GM21529 (cell line): ENCODE measurements at regions not wholly inside any gene's neighbourhood (a gene's known extent, or its start where the extent isn't known, plus 50 kb on each side); places are given as distances from the start of the nearest gene placed in this dataset.
"Not testable (repeated sequence)": the region's sequence is repeated elsewhere in the genome, so short reads cannot be mapped to it uniquely, and the experiment has no call there.

Experiments
- ATAC-seq: cut with Tn5 transposase; IDR thresholded peaks from one replicate; pipeline ENCODE4 v1.9.1; 2021; ENCODE audit not compliant: unreplicated experiment

DNA sequence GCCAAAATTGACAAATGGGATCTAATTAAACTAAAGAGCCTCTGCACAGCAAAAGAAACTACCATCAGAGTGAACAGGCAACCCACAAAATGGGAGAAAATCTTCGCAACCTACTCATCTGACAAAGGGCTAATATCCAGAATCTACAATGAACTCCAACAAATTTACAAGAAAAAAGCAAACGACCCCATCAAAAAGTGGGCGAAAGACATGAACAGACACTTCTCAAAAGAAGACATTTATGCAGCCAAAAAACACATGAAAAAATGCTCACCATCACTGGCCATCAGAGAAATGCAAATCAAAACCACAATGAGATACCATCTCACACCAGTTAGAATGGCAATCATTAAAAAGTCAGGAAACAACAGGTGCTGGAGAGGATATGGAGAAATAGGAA lies 261.4 kb upstream of the HNRNPA3 start:
- not testable (repeated sequence) for ATAC-seq

DNA sequence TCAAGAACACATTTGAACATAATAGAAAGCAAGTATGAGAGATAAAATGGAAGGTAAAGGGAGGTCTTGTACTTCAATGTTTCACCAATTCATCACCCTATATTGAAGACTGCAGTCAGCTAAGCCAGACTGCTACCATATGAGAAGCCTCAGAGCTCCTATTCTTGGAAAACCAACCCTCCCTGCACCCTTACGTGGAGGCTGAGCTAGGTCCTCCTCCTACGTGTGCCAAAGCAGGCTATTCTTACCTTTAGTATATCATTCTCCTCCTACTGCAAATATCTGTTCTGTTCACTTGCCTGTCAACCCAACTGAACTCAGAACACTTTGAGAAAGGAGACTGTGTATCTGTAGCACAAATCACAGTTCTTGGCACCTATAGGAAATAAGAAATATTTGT lies 255.8 kb upstream of the HNRNPA3 start:
- no peak for ATAC-seq

DNA sequence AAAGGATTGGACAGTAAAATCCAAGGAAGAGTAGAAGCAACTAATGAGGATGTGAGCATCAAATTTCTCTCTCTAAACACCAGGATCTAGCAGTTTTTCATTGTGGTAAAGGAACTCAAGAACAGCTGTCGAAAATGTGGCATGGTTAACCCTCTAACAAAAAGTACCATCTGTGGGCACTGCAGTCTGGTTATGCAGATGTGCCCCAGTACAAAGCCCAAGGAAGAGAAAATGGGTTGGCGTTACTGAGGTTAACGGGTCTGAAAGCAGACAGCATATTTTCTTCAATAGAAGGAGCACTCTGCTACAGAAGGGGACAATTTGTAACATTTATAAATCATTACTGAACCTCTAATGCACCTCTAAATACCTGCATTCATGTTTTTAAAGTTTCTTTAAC lies 253.0 kb upstream of the HNRNPA3 start:
- no peak for ATAC-seq

DNA sequence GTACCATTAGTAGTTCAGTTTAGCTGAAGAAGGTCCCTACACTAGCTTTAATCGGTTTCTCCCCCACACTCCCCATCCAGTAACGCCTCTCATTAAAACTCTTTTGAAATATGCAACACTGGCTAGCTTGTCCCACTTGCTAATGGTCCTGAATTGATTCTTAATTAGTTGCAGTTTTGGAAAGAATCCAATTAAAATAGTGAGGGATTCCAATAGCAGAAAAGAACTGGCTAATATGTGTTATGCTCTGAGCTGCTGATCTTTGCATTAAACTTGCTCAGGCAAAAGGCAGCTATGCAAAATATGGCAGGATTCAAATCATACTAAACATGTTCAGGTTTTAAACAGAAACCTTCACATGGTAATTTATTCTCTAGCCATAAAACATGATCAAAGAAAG lies 252.5 kb upstream of the HNRNPA3 start:
- ATAC-seq: no peak

DNA sequence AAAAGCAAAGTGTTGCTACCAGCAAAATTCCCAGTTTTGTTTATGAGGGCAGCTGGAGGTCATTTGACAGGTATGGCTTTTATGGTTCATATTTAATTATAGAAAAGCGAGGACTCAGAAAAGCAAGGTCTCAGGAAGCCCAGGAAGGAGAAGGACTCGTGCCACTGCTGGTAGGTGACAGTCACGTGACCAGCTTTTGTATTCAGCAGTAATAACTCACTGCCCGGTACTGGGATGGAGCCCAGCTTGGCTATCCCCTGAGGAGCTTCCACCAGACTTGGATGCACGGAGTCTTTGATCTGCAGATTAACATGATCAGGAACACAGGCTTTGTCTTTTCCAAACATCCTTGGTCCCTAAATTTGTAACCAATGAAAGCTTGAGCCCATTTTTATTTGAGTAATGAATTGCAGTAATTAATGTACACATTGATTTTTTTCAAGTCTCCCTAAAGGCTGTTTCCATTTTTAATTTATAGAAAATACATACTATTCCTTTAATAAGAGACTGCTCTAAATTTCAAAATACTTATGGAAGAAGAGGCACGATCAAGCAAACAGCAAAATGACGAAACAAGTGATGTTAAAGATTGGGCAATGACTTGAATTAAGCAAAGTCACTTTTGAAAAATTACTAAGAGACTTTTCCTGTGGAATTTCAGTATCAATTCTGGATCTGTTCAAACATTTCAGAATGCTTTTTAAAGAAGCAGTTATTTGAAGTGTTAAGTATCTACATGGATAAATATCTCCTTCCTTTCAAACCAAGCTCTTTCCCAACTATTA lies 251.7 kb upstream of the HNRNPA3 start:
- no peak for ATAC-seq

DNA sequence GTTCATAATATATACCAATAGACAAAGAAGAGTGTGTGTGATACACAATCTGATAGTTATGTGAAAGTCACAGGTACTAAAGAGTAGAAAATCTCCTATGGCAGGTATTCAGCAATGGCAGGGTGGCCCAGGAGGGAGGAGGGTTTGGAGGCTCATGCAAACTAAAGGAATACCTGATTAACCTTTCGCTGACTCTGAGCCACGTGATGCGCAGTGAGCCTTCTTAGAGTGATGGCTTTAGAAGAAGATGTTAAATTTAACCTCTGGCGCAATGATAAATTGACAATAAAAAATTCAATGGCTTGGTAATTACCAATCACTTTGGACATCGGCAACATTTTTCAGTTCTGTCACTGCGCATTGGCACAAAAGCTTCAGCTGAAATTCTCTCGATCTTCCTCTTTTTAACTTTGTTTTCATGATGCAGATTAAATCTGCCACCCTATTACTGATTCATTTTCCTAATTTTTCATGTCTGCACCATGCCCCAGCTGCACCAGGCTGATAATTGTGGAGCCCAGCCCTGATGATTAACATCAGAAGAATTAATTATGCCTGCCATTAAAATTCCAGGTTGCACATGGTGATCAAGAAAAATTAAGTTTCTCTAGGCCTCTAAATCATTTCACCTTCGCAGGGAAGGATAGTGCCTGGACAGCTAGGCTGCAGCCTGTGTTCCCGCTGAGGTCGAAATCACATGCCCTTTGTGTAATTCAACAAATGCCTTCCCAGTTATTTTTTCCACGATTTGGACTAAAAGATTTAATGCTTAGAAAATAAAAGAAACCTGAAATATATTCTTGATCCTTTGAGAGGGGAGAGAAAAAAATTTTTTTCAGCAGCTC lies 250.6 kb upstream of the HNRNPA3 start:
- ATAC-seq: no peak

DNA sequence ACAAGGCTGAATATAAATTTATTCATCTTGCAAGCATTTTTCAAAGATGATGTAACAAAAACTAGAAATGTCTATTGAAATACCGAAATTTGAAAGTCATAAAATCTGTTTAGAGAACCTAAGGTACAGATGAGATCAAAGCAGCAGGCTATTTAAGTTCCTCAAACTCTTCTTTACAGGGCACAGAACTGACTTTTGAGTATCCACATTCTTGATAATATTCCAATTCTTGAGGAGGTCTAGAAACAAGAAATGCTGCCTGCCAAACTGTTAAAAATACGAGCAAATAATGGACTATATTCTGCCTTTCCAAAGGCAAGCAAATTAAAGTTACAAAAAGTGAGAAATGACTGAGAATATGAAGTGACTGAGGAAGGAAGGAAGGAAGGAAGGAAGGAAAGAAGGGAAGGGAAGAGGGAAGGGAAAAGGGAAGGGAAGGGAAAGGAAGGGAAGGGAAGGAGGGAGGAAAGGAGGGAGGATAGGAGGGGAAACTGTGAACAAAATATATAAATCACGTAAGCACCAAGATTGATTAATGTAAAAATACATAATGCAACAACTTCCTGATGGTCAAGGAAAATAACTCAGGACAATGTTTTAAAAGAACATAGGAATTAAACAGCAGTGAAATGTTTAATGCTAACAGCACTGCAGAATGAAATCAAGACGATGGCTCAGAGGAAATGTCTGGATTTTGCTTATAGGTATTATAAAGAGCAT lies 248.9 kb upstream of the HNRNPA3 start:
- no peak for ATAC-seq

DNA sequence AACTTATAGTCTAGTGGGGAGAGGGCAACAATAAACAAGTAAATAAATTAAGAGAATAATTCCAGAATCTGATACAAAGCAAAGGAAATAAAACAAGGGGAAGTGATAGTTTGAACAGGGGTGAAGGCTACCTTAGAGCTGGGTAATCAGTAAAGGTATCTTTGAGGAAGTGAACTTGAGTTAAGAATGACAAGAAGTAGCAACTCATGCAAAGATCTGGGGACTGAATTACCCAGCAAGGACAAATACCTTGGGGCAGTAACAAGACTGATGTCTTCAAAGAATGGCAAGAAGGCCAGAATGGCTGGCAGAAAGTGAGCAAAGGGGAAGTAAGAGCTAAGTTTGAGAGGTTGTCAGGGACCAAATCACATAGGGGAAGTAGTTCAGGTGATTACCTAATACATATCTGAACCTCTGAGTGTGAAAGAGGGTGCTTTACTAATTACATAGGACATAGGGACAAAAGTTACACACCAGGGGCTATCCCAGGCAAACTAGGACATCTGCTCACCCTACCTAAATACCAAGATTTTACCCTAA lies 244.6 kb upstream of the HNRNPA3 start:
- no peak for ATAC-seq

DNA sequence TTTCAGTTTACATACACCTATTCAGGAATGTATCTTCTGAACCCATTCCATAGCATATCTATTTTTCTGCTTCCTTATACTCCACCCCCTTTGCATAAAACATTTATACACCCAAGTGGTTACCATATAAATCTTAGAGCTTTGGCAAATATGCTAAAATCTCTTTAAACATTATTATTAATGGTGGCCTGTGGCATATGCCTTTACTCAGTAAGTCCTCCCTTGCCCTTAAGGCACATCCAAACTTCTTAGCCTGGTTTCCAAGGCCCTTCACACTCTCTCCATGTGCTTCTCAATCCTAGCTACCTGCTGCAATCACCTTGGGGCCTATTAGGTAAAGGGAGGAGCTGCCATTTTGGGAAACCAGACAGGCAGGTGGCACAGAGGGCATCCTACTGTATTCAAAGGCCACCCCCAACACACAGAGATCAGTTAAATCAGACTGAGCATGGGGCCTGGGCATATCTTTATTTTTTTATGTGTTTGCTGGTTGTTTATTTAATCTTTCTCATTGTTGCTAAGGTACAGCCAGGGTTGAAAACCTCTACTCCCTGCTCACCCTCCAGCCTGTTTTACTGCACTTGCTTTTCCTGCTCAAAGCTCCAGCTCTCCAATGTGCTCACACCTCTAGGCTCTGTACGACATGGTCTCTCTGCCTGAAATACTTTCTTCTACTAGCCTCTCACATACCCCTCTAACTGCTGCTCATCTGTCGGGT lies 242.8 kb upstream of the HNRNPA3 start:
- no peak for ATAC-seq

DNA sequence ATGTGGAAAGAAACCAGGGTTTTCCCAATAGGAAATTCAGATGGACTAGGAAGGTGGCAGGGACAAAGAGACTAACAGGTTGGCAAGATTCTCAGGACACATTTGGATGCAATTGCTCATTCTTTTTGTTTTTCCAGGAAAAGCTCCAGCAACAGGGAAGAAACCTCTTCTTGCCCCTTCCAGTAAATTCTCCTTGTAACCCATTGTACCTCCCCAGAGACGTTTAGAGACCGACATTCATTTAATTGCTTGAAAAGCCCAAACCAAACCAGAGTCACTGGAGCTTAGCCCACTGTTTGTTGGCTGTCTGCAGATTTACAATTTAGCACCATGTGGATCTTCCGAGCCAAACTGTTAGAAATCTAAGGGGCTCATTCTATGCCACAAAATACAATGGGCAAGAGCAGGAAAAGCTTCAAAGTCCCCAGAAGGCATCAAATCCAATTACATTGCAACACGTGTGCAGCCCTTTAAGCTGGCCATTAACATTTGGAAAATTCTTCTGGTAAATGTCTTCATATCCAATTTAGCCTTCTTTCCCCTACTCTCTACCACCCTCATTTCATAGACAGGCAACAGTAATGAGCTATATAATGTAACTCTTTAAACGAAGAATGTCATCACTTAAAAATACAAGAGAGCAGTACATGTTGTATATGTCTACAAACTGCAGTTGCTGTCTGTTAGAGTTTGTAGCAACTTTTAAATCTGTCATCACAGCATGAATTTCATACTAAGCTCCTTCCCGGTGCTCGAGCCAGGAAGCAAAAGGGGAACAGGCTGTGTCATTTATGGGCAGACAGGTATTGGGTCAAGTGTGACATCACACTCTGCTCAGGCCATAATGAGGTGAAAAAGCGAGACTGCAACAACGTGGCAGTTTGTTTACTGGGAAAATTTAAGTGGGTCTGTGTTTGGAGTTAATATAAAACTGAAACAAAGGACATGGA lies 235.6 kb upstream of the HNRNPA3 start:
- ATAC-seq: no peak

DNA sequence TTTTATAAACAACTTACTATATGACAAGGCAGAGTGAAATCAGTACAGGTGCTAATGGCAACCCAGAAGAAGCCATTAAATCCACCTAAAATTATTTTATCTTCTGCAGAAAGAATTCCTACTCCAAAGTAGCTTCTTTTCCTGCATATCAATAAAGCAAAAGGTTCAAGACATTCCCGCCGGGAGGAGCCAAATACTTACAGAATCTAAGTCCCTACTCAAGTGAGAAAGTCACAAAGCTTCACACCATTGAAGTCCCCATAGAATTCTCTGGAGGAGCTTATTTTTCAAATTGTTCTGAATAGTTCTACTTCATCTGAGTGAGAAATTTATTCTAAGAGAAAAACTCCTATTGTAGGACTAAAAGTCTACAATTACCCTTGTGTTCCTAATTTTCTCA lies 233.7 kb upstream of the HNRNPA3 start:
- ATAC-seq: no peak

DNA sequence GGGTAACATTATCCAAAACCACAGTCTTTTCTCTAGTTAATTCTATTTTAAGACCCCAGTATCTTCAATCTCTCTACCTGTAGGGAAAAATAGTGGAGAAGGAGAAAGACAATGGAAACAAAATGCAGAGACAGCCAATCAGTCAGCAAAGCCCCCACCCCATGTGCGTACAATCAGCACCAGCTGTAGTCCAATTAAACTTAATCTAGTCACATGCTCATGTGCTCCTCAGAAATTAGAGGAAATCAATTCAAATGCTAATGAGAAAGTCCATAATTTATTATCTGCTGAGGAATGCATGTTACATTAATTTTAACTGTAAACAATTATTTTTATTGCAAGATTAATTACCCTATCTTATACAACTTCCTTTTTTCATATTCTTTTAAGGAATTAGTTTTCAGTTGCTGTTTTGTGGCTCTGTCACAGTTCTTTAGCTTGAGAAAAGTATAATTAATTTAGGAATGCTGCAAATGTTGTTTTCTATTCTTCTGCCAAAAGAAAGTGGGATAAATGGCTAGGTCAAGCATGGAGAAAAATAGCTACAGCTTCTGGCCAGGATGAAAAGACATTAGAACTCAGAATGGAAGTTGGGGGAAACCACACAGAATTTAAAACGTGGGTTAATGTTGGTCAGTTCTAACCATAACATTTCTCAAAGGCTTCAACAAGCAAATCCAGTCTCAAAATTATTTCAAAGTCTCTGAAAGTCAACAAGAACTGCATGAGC lies 232.4 kb upstream of the HNRNPA3 start:
- no peak for ATAC-seq

DNA sequence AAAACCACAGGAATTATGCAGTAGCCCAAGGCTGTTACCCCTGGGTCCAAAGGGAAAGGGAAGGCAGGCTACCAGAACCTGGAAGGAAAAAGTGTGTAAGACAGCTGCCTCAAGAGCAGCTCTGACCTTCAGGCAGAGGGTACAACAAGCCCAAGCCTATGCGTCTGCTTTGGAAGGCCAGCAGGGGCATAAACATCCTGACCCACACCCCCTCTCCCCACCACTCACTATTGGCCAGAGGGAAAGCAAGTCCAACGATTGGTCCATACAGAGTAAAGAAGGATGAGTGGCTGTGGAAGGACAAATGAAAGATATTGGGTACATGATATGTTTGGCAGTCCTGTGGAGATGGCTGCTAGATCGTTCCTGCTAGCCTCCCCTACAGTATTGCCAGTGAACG lies 227.6 kb upstream of the HNRNPA3 start:
- ATAC-seq: no peak

DNA sequence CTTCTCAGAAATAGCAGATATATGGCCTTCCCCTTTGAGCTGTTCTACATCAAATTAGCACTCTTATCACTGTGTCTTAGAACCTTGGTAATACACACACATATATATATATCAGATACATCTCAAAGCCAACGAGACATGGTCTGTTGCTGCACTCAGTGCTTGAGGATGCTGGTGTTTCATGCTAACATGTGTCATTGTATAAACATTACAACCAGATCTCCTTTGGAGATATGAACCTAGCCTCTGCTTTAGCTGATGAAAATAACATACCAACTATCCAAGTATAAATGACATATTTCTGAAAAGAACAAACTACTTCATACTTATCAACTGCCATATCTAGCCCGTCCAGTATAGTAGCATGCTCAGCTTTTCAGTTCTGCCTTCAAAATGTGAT lies 226.7 kb upstream of the HNRNPA3 start:
- no peak for ATAC-seq

DNA sequence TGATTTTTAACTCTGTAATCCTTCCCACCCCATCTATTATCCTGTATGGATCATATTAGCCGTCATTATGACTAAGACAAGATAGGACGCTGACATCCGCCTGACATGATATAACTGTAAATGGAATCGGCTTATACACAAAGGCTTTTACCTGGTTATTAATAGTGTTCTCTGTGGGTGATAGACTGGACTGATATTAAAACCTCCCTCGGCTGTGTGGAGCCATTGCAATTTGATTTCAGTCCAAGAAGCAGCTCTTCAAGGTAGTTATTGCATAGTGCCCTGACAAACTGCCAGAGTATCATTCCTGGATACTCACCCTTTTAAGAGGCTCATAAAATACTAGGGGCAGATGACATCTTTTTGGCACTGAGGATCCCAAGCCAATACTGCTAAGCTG lies 226.1 kb upstream of the HNRNPA3 start:
- ATAC-seq: no peak

DNA sequence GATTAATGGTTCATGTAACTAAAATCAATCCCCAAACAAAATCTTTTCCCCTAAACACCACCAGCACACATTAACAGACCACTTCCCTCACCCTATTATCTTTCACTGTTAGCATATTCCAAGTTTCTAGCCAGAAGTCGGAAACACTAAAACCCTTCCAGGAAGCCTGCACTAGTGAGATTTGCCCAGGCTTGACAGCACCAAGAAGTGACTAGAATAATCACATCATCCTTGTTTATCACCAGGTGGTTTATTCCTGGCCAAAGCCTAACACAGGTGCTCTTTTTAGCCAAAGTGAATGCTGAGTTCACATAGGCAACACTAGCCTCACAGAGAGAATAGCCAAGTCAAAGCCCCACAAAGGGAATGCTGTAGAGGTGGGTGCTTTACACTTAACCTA lies 221.2 kb upstream of the HNRNPA3 start:
- no peak for ATAC-seq

DNA sequence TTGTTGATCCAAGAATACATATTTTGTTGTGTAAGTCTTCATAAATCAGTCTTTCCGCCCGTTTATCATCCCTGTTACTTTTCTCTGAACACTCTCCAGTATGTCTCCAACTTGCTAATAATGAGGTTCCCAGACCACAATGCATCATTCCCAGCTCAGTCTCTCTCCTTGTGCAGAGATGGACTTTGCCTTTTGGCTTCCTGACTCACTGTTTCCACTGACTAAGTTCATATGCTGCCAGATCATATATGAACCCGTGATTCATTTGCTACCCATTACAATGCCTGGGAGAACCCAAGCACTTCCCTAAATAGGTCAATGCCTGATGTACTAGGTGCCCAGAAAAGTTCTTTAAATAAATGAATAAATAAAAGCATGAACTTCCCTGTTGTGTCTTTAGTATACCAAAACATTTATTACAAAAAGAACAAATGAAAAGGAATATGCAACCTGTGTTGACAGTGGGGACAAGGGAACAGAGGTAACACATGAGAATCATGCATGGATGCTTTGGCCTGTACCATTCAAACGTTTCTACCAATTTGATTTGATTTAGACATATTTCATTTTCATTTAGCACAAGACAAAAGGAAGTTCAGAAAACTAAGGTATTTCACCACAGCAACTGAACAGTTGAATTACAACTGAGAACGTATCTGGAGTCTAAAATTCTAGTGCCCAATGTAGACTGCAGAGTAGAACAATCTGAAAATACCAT lies 215.4 kb upstream of the HNRNPA3 start:
- peak; percentile 60 for ATAC-seq

DNA sequence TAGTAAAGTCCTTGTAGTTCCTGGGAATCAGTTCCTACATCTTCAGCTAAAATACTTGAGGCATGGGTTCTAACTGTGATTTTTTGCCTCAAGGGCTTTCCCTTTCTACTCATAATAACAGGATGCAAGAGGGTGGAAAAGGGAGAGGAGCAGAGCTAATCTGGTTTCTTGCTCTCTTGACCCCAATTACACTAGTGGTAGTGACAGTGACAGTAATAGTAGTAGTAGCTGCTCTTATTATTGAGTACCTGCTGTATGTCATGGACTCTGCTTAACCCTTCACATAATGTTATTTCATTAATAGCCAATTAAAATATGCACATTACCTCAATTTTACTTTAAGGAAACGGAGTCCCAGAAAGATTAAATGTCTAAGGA lies 214.8 kb upstream of the HNRNPA3 start:
- peak; percentile 20 for ATAC-seq
